Stimulated activated naive CD8-positive, alpha-beta T cell treated with anti-CD3 and anti-CD28 coated beads, Interleukin-15, Interleukin-2, amounts not matched to agents 100 ng/mL and 50 ng/mL, for 24 hours (primary cell): ENCODE measurements at regions not wholly inside any gene's neighbourhood (a gene's known extent, or its start where the extent isn't known, plus 50 kb on each side); places are given as distances from the start of the nearest gene placed in this dataset.

Experiments used
- H3K27ac Mint-ChIP-seq: one replicate; pipeline ENCODE4 v1.8.0; 2021; ENCODE audit warnings: mild to moderate bottlenecking, mixed read lengths
- H3K27me3 Mint-ChIP-seq: one replicate; pipeline ENCODE4 v1.8.0; 2021; ENCODE audit warnings: mixed read lengths
- H3K36me3 Mint-ChIP-seq: one replicate; pipeline ENCODE4 v1.8.0; 2021; ENCODE audit warnings: low read depth, mixed read lengths
- H3K4me1 Mint-ChIP-seq: one replicate; pipeline ENCODE4 v1.8.0; 2021; ENCODE audit warnings: low read depth, mixed read lengths
- H3K4me3 Mint-ChIP-seq: one replicate; pipeline ENCODE4 v1.8.0; 2021; ENCODE audit warnings: mild to moderate bottlenecking, mixed read lengths
- H3K9me3 Mint-ChIP-seq: one replicate; pipeline ENCODE4 v1.8.0; 2021; ENCODE audit warnings: mixed read lengths

DNA sequence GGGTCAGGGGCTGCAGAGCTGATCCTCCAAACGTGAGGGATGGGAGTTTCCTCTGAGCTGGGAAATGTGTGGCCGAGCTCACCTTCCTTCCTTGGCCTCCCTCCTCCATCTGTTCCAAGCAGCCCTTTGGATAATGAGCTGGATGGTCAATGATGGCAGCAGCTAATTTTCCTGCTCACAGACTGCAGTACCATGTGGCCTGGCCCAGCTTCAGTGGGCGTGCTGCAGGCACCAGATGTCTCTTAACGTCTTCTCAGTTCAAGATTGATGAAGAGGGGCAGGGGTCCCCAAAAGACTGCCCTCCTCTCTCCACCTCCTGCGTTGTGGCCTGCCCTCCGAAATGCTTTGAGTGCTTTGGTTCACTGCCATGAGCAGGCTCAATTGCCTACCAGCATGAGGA, 86.0 kb downstream of the UBIAD1 start:
- peaks cover 13% of the 10 kb centered on the region for H3K27me3 Mint-ChIP-seq
- H3K9me3 Mint-ChIP-seq: no peaks in the 10 kb centered on the region
- no peak overlapping the region for H3K4me3 Mint-ChIP-seq
- H3K27ac Mint-ChIP-seq: no peak overlapping the region
- peaks cover 3% of the 10 kb centered on the region for H3K4me1 Mint-ChIP-seq
- no peaks in the 10 kb centered on the region for H3K36me3 Mint-ChIP-seq

DNA sequence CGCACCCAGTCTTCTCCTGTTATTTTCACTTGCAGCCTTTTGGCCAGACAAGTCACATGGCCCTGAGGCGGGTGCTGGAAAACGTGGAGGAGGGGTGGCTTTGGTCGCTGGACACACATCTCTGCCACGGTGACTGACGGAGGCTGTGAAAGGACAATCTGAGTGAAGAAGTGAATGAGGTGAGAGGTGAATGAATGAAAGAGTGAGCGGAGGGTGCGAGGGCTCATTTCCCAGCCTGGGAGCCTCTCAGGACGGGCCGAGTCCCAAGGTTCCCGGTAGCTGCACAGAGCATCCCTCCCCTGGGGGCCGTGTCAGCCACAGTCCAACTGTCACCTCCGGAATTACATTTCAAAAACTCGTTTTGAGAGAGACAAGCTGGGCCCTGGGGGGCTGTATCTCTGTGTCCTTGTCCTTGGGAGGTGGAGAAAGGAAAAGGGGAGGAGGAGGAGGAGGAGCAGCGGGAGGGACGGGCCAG, 89.6 kb downstream of the UBIAD1 start:
- H3K4me1 Mint-ChIP-seq: no peaks in the 10 kb centered on the region

DNA sequence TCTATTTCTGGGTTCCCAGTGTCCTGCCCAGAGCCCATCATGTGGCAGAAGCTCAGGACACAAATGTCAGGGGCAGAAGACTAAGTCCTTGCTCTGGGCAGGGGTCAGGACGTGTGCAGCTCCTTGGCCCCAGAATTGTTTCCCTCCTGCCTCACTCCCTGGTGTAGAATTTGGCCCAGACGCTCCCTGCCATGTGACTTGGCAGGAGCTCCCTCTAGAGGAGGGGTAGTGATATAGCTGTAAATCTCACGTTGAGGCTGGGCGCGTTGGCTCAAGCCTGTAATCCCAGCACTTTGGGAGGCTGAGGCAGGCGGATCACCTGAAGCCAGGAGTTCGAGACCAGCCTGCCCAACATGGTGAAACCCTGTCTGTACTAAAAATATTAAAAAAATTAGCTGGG, 91.2 kb downstream of the UBIAD1 start:
- Mint-ChIP-seq H3K4me1 (no peaks in the 10 kb centered on the region), H3K27me3 (no peaks in the 10 kb centered on the region), H3K27ac (no peak overlapping the region), H3K4me3 (no peak overlapping the region), H3K36me3 (no peaks in the 10 kb centered on the region), H3K9me3 (no peaks in the 10 kb centered on the region)

More for the DNA sequence above, 89.6 kb downstream of the UBIAD1 start:
- Mint-ChIP-seq H3K36me3 (no peaks in the 10 kb centered on the region), H3K9me3 (no peaks in the 10 kb centered on the region), H3K4me3 (no peak overlapping the region), H3K27me3 (peaks cover under 1% of the 10 kb centered on the region), H3K27ac (no peak overlapping the region)

DNA sequence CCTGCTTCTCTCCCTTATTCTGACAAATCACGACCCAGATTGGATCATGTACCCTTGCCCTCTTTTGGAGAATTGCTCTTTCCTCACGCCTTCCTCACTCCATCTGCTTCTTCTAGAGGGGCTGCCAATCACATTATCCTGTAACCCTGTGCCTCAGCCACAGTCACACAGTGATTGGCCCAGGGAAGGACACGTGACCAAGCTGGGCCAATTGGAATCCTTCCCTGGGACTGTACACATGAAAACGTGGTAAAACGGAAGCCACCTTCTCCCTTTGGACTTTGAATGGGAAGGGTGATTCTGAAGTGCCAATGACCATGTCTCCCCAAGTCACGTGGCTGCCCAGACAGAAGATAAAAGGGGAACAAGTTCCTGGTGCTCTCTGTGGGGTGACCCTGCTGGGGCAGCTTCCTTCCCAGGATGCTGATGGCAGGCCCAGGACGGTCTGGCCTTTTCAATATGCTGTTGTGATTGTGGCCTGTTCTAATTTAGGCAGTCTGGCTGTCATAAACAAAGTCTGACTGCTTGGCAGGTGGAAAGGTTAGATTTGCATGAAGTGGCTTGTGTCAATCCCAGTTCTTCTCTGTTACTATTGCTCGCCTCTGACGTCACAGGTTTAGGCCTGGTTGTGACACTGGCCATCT, 92.9 kb downstream of the UBIAD1 start:
- no peaks in the 10 kb centered on the region for H3K9me3 Mint-ChIP-seq
- no peaks in the 10 kb centered on the region for H3K36me3 Mint-ChIP-seq
- H3K4me3 Mint-ChIP-seq: no peak overlapping the region
- no peaks in the 10 kb centered on the region for H3K27me3 Mint-ChIP-seq
- no peak overlapping the region for H3K27ac Mint-ChIP-seq
- H3K4me1 Mint-ChIP-seq: no peaks in the 10 kb centered on the region

DNA sequence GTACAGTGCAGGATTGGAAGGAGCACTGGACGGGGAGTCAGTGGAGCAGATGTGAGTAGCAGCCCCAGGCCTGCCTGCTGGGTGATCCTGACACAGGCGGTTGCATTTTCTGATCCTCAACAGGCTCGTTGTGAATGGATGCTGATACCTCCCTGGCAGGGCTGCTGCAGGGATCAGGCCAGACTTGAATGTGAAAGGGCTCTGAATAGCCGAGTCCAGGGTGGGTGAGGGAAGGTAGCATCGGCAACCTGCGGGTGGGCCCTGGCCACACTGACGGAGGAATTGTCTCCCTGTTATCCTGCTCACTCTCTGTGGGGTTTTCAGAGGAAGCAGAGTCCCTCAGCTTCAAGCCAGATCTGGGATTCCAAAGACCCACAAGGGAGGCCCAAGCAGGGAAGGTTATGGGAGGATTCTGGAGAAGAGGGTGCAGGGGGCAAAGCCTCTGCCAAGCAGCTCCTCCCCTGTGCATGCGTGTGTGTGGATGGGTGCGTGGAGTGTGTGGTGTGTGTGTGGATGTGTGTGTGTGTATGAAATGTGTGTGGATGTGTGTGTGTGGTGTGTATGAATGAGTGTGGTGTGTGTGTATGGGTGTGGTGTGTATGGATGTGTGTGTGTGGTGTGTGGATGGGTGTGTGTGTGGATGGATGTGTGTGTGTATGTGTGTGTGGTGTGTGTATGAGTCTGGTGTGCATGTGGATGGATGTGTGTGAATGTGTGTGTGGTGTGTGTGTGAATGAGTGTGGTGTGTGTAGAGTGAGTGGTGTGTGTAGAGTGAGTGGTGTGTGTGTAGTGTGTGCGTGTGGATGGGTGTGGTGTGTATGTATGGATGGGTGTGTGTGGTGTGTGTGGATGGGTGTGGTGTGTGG, 100.3 kb downstream of the UBIAD1 start:
- H3K4me1 Mint-ChIP-seq: no peaks in the 10 kb centered on the region
- no peaks in the 10 kb centered on the region for H3K9me3 Mint-ChIP-seq
- no peak overlapping the region for H3K4me3 Mint-ChIP-seq
- no peaks in the 10 kb centered on the region for H3K36me3 Mint-ChIP-seq
- H3K27ac Mint-ChIP-seq: no peak overlapping the region
- no peaks in the 10 kb centered on the region for H3K27me3 Mint-ChIP-seq

DNA sequence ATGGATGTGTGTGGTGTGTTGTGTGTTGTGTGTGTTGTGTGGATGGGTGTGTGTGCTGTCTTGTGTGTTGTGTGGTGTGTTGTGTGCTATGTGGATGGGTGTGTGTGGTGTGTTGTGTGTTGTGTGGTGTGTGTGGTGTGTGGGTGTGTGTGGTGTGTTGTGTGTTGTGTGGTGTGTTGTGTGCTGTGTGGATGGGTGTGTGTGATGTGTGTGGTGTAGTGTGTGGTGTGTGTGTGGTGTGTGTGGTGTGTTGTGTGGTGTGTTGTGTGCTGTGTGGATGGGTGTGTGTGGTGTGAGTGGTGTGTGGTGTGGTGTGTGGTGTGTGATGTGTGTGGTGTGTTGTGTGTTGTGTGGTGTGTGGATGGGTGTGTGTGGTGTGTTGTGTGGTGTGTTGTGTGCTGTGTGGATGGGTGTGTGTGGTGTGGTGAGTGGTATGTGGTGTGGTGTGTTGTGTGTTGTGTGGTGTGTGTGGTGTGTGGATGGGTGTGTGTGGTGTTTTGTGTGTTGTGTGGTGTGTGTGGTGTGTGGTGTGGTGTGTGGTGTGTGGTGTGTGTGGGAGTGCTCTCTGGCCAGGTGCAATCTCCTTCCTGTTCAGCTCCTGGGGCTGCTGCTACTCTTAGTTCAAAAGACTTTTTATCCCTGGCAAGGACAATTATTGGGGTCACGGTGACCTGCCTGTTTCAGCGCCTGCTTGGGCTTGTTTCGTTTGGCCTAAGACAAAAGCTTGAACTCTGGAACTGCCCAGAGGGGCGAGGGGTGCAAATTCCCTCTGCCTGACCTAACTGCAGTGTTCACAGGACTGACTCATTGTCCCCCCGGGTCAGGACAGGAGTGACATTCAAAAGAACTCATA, 101.1 kb downstream of the UBIAD1 start:
- Mint-ChIP-seq H3K27me3 (no peaks in the 10 kb centered on the region), H3K4me3 (no peak overlapping the region), H3K27ac (no peak overlapping the region), H3K4me1 (no peaks in the 10 kb centered on the region), H3K36me3 (no peaks in the 10 kb centered on the region), H3K9me3 (no peaks in the 10 kb centered on the region)

DNA sequence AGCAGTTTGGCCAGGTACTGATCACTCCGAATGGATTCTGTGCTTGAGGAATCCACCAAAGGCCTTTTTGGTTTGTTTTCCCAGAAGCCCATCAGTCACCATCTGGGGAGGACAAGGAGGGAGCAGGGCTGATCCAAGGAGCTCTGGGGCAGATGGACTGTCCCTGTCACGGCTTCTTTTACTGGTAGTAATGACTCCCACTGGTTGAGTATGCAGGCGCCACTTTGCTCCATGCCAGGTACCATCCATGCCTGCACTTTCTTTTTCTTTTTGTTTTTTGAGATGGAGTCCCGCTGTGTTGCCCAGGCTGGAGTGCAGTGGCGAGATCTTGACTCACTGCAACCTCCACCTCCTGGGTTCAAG, 101.7 kb downstream of the UBIAD1 start:
- no peak overlapping the region for H3K4me3 Mint-ChIP-seq
- no peak overlapping the region for H3K27ac Mint-ChIP-seq

DNA sequence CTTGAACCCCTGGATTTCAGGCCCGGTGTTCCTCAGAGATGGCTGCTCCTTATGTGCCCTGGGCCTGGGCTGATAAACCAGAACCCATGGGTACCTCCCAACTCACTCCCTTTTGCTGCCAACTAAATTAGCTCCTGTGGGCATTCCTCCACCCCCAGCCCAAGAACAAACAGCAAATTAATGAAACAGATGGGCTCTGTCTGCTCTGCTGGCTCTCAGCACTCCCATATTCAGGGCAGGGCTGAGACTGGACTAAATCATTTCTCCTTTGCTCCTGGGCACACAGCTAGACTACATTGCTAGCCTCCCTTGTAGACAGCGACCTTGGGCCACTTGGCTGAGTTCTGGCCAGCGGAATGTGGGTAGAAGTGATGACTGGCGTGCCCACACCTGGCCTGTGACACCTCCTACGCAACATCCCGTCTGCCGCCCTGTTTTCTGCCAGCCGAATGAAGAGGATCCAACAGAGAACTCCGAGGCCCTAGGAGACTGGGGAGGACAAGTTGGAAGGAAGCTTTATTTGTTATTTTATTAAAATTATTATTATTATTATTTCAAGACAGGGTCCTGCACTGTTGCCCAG, 101.9 kb upstream of the DISP3 start:
- Mint-ChIP-seq H3K36me3 (no peaks in the 10 kb centered on the region), H3K9me3 (peaks cover 4% of the 10 kb centered on the region), H3K27me3 (no peaks in the 10 kb centered on the region), H3K4me3 (no peak overlapping the region), H3K27ac (no peak overlapping the region), H3K4me1 (no peaks in the 10 kb centered on the region)

More for the DNA sequence above, 101.7 kb downstream of the UBIAD1 start:
- Mint-ChIP-seq H3K27me3 (no peaks in the 10 kb centered on the region), H3K9me3 (no peaks in the 10 kb centered on the region), H3K36me3 (no peaks in the 10 kb centered on the region), H3K4me1 (no peaks in the 10 kb centered on the region)

DNA sequence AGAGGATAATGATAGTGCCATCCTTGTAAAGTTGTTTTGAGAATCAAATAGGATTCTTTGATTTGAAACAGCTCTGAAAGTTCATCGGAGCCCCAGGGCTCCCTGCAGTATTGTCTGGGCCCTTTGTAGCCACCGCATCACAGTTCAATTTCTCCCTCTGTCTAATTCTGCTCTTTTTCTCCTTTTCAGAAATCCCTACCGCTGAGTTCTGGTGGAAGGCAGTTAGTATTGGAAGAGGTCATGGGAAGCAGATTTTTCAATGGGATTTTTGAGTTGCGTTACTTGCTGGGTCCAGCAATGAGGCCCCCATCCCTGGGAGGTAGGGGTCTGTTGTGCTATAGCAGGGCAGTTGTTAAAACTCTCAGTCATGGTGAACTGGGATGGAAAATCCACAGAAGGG, 101.0 kb upstream of the DISP3 start:
- H3K36me3 Mint-ChIP-seq: no peaks in the 10 kb centered on the region
- peaks cover 3% of the 10 kb centered on the region for H3K4me1 Mint-ChIP-seq
- no peaks in the 10 kb centered on the region for H3K27me3 Mint-ChIP-seq
- peaks cover 4% of the 10 kb centered on the region for H3K9me3 Mint-ChIP-seq
- no peak overlapping the region for H3K4me3 Mint-ChIP-seq
- no peak overlapping the region for H3K27ac Mint-ChIP-seq

DNA sequence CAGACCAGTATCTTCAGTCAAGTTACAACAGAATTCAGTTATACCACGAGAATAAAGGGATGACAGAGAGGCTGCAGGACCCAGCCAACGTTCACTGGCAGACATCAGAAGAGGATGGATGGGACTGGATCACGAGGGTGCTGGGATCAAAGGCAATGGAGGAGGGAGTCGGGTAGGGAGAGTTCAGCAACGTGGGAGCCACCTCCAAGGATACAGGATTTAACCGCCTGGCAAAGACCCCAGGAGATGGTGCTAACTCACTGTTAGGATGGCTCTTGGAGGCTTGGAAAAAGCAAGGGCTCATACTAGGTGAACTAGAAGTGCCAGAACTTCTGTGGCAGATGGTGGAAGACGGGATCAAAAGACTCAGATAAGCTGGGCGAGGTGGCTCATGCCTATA, 99.1 kb upstream of the DISP3 start:
- no peak overlapping the region for H3K27ac Mint-ChIP-seq
- no peaks in the 10 kb centered on the region for H3K27me3 Mint-ChIP-seq
- no peaks in the 10 kb centered on the region for H3K36me3 Mint-ChIP-seq
- H3K4me1 Mint-ChIP-seq: peaks cover 20% of the 10 kb centered on the region
- H3K9me3 Mint-ChIP-seq: peaks cover 4% of the 10 kb centered on the region
- H3K4me3 Mint-ChIP-seq: no peak overlapping the region

DNA sequence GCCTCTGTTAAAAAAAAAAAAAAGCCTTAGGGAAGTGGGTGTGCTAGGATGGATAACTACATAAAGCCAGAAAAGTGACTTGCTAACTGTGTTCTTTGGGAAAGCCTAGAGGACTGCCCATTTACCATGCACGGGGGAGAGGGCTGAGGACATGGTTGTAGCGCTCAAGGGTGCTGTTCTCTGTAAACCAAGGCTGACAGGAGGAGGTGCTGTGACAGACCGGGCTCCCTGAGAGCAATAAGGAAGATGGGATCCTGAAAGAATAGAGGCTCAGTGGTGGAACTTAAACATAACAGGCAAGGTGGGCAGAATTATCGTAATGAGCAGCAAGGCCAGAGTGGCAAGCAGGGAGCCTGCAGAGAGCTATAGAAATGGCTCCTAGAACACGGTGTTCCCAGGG, 98.5 kb upstream of the DISP3 start:
- peaks cover 20% of the 10 kb centered on the region for H3K4me1 Mint-ChIP-seq
- H3K27me3 Mint-ChIP-seq: no peaks in the 10 kb centered on the region
- H3K27ac Mint-ChIP-seq: no peak overlapping the region
- no peak overlapping the region for H3K4me3 Mint-ChIP-seq
- no peaks in the 10 kb centered on the region for H3K36me3 Mint-ChIP-seq
- H3K9me3 Mint-ChIP-seq: peaks cover 4% of the 10 kb centered on the region

DNA sequence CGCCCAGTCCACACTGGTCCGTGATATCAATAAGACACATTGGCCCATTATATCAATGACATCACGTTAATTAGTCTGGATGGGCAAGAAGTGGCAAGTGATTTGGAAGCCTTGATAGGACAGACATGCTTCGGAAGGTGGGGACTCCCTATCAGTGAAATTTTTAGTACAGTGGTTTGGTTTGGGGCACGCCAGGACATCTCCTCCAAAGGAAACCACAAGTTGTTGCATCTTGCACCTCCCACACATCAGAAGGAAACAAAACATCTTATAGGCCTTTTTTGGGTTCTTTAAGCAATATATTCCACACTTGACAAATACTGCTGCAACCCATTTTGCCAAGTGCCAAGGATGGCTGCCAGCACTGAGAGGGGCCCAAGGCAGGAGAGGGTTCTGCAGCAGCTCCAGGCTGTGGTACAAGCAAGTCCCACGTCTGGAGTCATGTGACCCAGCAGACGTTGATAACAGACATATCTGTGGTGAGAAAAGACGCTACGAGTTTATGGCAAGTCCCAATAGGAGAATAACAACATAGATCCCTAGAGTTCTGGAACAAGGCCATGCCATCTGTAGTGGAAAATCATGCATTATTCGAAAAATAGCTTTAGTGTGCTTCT, 95.3 kb upstream of the DISP3 start:
- H3K4me3 Mint-ChIP-seq: no peak overlapping the region
- peaks cover 20% of the 10 kb centered on the region for H3K4me1 Mint-ChIP-seq
- H3K36me3 Mint-ChIP-seq: no peaks in the 10 kb centered on the region
- peaks cover 3% of the 10 kb centered on the region for H3K27me3 Mint-ChIP-seq
- H3K27ac Mint-ChIP-seq: peak overlapping the region; percentile 51
- peaks cover 4% of the 10 kb centered on the region for H3K9me3 Mint-ChIP-seq

DNA sequence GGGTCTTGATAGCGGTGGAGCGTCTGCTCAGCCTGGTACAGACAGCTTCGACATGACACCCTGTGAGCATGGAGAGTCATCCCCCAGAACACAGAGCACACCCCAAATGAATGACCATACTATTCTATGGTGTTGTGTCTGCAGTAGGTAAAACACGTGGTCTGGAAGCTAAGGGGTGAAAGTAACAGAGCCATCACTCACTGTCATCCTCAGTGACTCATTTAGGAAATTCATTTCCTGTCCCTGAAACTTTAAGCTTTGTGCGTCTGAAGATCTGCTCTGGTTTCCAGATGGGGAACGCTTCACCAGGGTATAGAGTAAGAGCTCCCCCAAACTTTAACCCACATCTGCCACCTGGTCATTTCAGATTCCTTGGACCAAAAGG, 94.8 kb upstream of the DISP3 start:
- Mint-ChIP-seq H3K27ac (no peak overlapping the region), H3K4me3 (no peak overlapping the region), H3K9me3 (peaks cover 4% of the 10 kb centered on the region), H3K27me3 (peaks cover 3% of the 10 kb centered on the region), H3K4me1 (peaks cover 20% of the 10 kb centered on the region), H3K36me3 (no peaks in the 10 kb centered on the region)

DNA sequence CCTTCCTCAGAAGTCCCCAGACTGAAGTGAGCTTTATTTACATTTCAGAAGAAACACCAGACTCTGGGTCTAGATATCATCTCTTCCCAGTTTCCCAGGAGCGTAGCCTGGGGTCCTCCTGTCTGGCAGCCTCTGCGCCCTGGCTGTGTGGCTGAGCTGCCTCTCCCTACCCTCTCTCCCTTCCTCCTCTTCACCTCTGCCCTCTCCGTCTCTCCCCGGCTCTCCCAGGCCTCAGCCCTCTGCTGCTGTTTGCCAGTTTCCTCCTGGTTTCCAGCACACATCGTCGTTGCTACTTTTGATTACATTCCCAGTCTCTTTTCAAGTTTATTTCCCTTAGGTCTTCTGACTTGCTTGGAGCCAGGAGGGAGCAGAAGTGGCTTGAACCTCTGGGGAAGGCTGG, 91.1 kb upstream of the DISP3 start:
- Mint-ChIP-seq H3K27ac (no peak overlapping the region), H3K27me3 (peaks cover 3% of the 10 kb centered on the region), H3K4me3 (no peak overlapping the region), H3K9me3 (no peaks in the 10 kb centered on the region), H3K4me1 (peaks cover 23% of the 10 kb centered on the region), H3K36me3 (no peaks in the 10 kb centered on the region)
